ENCODE measurements at regions not wholly inside any gene's neighbourhood (a gene's known extent, or its start where the extent isn't known, plus 50 kb on each side); places are given as distances from the start of the nearest gene placed in this dataset.

DNA sequence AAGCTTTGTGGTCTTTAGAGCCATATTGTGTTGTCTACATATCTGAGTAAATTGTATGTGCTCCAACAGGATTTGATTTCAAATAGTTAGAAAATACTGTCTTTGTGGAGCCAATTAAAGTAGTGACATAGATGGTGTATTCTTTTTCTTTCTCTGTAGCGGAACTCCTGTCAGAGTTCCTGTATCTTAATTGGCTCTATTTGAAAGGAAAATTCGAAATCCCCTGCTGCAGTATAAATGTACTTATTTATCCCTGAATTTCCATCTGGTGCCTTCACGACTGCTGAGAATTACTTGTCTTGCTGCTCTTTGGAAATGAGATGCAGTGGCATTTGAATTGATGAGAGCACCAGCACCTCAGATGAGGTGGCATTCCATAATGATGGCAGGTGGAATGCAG lies 546.7 kb upstream of the SGCD start:
- H3K4me1 ChIP-seq, result no peaks in the 10 kb centered on the region
- no peak overlapping the region for H3K4me3 ChIP-seq
- no peak overlapping the region for H3K27ac ChIP-seq
- no peak overlapping the region for H3K9ac ChIP-seq
- no peaks in the 10 kb centered on the region for H3K9me3 ChIP-seq
- no peaks in the 10 kb centered on the region for H3K36me3 ChIP-seq
- no peak overlapping the region for H3K4me2 ChIP-seq
- no peak for TF ChIP-seq Cebpa-rat (IDR thresholded peaks at IDR 0.05)
- H3K27me3 ChIP-seq, result no peaks in the 10 kb centered on the region
- H4K20me1 ChIP-seq, result no peaks in the 10 kb centered on the region

DNA sequence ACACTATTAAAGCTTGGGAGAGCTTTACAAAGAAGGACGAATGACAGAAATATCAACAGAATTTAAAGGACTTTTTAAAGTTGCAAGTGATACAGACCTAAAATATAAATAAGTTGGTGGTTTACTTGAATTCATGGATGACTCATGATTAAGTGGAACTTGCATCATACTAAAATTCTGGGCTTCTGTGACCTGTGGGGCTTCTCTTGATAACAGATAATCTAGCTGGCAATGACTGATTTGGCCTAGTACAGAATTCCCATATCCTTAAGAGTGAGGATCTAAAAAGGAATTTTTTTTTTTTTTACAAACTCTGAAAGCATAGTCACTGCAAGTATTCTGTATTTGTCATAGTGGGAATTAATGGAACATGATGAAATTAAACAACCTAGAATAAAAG lies 543.7 kb upstream of the SGCD start:
- Histone ChIP-seq H3K4me2 (no peak overlapping the region), H3K27ac (no peak overlapping the region), H3K9me3 (no peaks in the 10 kb centered on the region), H3K4me3 (no peak overlapping the region), H4K20me1 (no peaks in the 10 kb centered on the region), H3K4me1 (no peaks in the 10 kb centered on the region), H3K36me3 (no peaks in the 10 kb centered on the region), H3K27me3 (no peaks in the 10 kb centered on the region), H3K9ac (no peak overlapping the region)
- TF ChIP-seq Cebpa-rat (IDR thresholded peaks at IDR 0.05), result no peak

DNA sequence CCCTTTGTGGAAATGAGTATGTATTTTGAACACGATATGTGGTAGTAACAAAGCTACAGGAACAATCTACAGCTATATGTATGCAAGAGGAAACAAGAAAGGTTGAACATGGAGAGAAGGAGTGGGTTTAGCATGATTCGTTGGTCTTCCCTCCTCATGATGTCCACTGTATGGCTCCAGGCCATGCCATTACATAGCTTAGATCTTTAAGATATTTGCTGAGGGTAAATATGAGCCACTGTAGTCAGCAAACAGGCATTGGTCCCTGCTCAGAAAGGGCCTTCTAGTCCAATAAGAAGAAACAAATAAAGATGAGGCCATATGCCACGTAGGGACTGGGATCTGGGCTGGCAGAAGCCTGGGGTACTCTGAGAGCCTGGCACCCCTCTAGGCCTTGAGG lies 543.2 kb upstream of the SGCD start:
- H3K4me1 ChIP-seq, result no peaks in the 10 kb centered on the region
- no peak overlapping the region for H3K4me2 ChIP-seq
- H3K27ac ChIP-seq, result no peak overlapping the region
- H3K36me3 ChIP-seq, result no peaks in the 10 kb centered on the region
- H3K9me3 ChIP-seq, result no peaks in the 10 kb centered on the region
- no peak overlapping the region for H3K9ac ChIP-seq
- no peak overlapping the region for H3K4me3 ChIP-seq
- no peaks in the 10 kb centered on the region for H3K27me3 ChIP-seq
- H4K20me1 ChIP-seq, result no peaks in the 10 kb centered on the region
- no peak for TF ChIP-seq Cebpa-rat (IDR thresholded peaks at IDR 0.05)

DNA sequence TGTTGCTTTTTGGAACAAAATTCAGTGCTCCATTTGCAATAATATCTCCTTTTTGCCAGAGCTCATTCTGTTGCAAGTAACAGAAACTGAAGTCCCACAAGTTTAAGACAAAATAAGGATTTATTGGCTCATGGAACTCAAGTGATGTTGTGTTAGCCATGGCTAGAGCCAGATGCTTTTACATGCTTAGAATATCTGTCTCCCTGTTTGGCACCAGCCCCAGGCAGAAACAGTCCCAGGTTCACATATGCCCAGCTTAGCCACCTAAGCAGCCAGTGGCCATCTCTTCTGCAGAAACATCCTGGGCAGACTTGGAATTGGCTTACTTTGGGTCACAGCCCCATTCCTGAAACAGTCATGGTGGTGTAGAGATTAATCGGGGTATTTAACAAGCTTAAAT lies 540.9 kb upstream of the SGCD start:
- H3K4me1 ChIP-seq, result no peaks in the 10 kb centered on the region
- H3K36me3 ChIP-seq, result no peaks in the 10 kb centered on the region
- H3K9ac ChIP-seq, result no peak overlapping the region
- H3K4me3 ChIP-seq, result no peak overlapping the region
- no peaks in the 10 kb centered on the region for H4K20me1 ChIP-seq
- TF ChIP-seq Cebpa-rat (IDR thresholded peaks at IDR 0.05), result no peak
- H3K27ac ChIP-seq, result no peak overlapping the region
- no peaks in the 10 kb centered on the region for H3K9me3 ChIP-seq
- H3K4me2 ChIP-seq, result no peak overlapping the region
- no peaks in the 10 kb centered on the region for H3K27me3 ChIP-seq

DNA sequence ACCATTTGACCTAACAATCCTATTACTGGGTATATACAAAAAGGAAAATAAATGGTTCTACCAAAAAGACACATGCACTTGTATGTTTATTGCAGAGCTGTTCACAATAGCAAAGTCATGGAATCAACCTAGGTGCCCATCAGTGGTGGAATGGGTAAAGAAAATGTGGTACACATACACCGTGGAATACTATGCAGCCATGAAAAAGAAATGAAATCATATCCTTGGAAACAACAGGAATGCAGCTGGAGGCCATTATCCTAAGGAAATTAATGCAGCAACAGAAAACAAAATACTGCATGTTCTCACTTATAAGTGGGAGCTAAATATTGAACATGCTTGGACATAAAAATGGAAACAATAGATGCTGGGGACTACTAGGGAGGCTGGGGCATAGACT lies 534.1 kb upstream of the SGCD start:
- no peak for TF ChIP-seq Cebpa-rat (IDR thresholded peaks at IDR 0.05)
- Histone ChIP-seq H3K4me1 (no peaks in the 10 kb centered on the region), H3K4me3 (no peak overlapping the region), H3K36me3 (no peaks in the 10 kb centered on the region), H3K9me3 (peaks cover 26% of the 10 kb centered on the region), H4K20me1 (no peaks in the 10 kb centered on the region), H3K9ac (no peak overlapping the region), H3K27me3 (no peaks in the 10 kb centered on the region), H3K27ac (no peak overlapping the region), H3K4me2 (no peak overlapping the region)

DNA sequence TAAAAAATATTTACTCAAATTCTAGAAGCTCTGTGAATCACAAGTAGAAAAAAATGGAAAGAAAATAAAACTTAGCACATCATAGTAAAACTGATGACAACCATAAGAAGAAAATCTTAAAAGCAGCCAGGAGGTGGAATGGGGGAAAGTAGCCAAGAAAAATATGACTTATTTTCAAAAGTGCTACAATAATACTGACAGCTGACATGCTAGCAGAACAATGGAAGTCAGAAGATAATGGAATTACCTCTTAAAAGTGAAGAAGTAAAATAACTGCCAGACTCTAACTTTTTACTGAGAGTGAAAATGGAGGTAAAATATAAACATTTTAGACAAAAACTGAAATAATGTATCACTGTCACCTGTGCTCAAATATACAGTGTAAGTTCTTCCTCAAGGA lies 532.2 kb upstream of the SGCD start:
- no peaks in the 10 kb centered on the region for H4K20me1 ChIP-seq
- H3K36me3 ChIP-seq, result no peaks in the 10 kb centered on the region
- no peak overlapping the region for H3K4me3 ChIP-seq
- no peak for TF ChIP-seq Cebpa-rat (IDR thresholded peaks at IDR 0.05)
- no peak overlapping the region for H3K9ac ChIP-seq
- H3K4me1 ChIP-seq, result no peaks in the 10 kb centered on the region
- H3K27me3 ChIP-seq, result no peaks in the 10 kb centered on the region
- H3K27ac ChIP-seq, result no peak overlapping the region
- H3K4me2 ChIP-seq, result no peak overlapping the region
- peaks cover 26% of the 10 kb centered on the region for H3K9me3 ChIP-seq

DNA sequence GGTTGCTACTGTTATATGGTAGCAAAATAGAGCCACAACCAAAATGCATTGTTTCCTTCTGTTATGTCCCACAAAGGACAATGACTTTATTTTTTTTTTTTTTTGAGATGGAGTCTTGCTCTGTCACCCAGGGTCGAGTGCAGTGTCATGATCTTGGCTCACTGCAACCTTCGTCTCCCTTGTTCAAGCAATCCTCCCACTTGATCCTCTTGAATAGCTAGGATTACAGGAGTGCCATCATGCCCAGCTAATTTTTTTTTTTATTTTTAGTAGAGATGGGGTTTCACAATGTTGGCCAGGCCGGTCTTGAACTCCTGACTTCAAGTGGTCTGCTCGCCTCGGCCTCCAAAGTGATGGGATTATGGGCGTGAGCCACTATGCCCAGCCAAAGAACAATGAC lies 527.7 kb upstream of the SGCD start:
- TF ChIP-seq Cebpa-rat (IDR thresholded peaks at IDR 0.05), result no peak
- H3K9ac ChIP-seq, result no peak overlapping the region
- H3K36me3 ChIP-seq, result no peaks in the 10 kb centered on the region

DNA sequence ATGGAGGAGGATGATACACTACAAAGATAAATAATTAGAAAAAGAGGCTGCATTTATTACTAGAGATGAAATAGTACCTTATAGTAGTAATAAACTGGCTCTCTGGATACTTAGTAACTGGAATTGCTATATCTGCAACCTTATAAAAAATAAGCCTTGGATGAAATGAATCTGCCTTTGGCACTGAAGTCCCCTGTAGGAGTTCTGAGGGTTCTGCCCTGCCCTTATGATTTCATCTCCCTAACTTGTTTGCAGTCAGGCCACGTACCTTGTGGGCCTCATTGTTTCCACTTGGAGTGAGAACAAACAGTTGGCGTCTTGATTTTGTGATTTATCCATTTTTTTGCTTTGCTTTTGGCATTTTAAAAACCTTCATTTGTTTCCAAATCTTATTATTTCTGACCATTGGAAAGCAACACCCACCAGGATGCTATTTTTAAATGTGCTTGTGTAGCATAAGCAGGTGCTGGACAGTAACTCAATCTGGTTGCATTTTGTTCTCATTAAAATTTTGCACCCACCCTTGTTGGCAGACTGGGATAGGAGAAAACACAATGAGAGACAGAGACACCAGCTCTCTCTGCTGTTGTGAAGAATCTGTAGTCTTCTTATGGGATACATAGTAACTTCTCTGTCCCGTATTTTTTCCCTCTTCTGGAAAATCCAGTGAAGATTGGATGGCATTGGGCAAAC lies 518.9 kb upstream of the SGCD start:
- Histone ChIP-seq H3K36me3 (no peaks in the 10 kb centered on the region), H3K4me2 (no peak overlapping the region), H3K9ac (no peak overlapping the region), H3K27ac (no peak overlapping the region), H3K9me3 (no peaks in the 10 kb centered on the region), H4K20me1 (no peaks in the 10 kb centered on the region), H3K27me3 (no peaks in the 10 kb centered on the region), H3K4me3 (no peak overlapping the region), H3K4me1 (no peaks in the 10 kb centered on the region)
- no peak for TF ChIP-seq Cebpa-rat (IDR thresholded peaks at IDR 0.05)

More for the DNA sequence above, 527.7 kb upstream of the SGCD start:
- peaks cover 9% of the 10 kb centered on the region for H3K9me3 ChIP-seq
- no peaks in the 10 kb centered on the region for H3K27me3 ChIP-seq
- no peak overlapping the region for H3K4me2 ChIP-seq
- H3K4me1 ChIP-seq, result no peaks in the 10 kb centered on the region
- no peak overlapping the region for H3K4me3 ChIP-seq
- no peaks in the 10 kb centered on the region for H4K20me1 ChIP-seq
- H3K27ac ChIP-seq, result no peak overlapping the region

DNA sequence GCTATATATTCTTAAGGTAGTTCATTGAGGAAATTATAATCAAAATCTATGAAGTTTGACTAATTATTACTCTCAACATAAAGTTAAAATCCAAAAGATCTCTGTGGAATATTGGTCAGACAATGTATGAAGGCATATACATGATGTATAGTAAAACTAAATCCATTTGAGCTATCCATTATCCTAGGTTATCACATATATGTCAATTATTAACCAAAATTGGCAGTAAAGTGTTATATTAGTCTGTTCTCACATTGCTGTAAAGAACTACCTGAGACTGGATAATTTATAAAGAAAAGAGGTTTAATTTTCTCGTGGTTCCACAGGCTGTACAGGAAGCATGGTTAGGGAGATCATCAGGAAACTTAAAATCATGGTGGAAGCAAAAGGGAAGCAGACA lies 511.7 kb upstream of the SGCD start:
- no peaks in the 10 kb centered on the region for H3K27me3 ChIP-seq
- no peak overlapping the region for H3K27ac ChIP-seq
- no peak overlapping the region for H3K9ac ChIP-seq
- no peak overlapping the region for H3K4me3 ChIP-seq
- no peaks in the 10 kb centered on the region for H3K4me1 ChIP-seq
- H3K36me3 ChIP-seq, result no peaks in the 10 kb centered on the region
- no peak for TF ChIP-seq Cebpa-rat (IDR thresholded peaks at IDR 0.05)
- H3K4me2 ChIP-seq, result no peak overlapping the region
- H4K20me1 ChIP-seq, result no peaks in the 10 kb centered on the region
- H3K9me3 ChIP-seq, result no peaks in the 10 kb centered on the region

DNA sequence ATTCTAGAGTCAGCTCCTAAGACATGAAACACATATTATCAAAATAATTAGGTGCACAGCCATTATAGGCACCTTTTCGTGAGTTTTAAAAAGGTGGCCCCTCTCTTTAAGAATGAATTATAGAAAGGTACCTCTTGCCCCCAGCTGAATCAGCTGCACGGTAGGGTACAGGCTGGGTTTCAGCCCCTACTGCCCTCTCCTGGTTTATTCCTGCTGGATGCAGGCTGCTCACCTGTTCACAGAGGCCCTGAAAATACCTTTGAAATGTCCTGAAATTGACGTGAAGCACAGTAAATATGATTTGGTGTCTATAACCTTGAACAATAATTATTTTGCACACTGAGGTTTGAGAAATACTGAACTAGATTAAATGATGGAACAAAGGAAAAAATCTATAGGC lies 504.8 kb upstream of the SGCD start:
- no peaks in the 10 kb centered on the region for H3K36me3 ChIP-seq
- H3K4me1 ChIP-seq, result no peaks in the 10 kb centered on the region
- H3K9ac ChIP-seq, result no peak overlapping the region
- no peaks in the 10 kb centered on the region for H3K9me3 ChIP-seq
- no peak for TF ChIP-seq Cebpa-rat (IDR thresholded peaks at IDR 0.05)
- no peak overlapping the region for H3K4me3 ChIP-seq
- no peaks in the 10 kb centered on the region for H4K20me1 ChIP-seq
- no peaks in the 10 kb centered on the region for H3K27me3 ChIP-seq
- no peak overlapping the region for H3K27ac ChIP-seq
- H3K4me2 ChIP-seq, result no peak overlapping the region

Data from BLaER1 (cell line).